ENCODE measurements at regions not wholly inside any gene's neighbourhood (a gene's known extent, or its start where the extent isn't known, plus 50 kb on each side); places are given as distances from the start of the nearest gene placed in this dataset.

DNA sequence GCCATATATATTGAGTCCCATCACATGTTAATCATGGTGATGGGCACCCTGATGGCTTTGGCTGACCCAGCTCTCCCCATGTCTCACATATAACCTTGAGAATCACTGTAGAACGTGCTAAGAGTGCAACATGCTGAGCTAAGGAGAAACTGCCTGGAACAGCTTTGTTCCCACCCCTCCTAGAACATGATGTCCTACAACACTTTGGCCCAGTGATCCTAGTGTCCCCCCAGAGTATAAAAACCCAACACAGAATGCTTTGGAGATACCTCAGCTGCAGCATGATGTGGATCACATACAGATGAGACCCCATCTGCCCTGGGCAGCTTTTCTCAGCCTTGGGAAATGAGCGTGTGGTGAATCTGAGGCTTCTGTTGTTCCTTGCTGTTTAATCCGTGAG lies 343.5 kb downstream of the NFIB start:
- TF ChIP-seq, protein P1, sequence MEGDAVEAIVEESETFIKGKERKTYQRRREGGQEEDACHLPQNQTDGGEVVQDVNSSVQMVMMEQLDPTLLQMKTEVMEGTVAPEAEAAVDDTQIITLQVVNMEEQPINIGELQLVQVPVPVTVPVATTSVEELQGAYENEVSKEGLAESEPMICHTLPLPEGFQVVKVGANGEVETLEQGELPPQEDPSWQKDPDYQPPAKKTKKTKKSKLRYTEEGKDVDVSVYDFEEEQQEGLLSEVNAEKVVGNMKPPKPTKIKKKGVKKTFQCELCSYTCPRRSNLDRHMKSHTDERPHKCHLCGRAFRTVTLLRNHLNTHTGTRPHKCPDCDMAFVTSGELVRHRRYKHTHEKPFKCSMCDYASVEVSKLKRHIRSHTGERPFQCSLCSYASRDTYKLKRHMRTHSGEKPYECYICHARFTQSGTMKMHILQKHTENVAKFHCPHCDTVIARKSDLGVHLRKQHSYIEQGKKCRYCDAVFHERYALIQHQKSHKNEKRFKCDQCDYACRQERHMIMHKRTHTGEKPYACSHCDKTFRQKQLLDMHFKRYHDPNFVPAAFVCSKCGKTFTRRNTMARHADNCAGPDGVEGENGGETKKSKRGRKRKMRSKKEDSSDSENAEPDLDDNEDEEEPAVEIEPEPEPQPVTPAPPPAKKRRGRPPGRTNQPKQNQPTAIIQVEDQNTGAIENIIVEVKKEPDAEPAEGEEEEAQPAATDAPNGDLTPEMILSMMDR (IDR thresholded peaks at IDR 0.05): no peak
- TF ChIP-seq EZH2 (IDR thresholded peaks at IDR 0.05): no peak
